ENCODE measurements at regions not wholly inside any gene's neighbourhood (a gene's known extent, or its start where the extent isn't known, plus 50 kb on each side); places are given as distances from the start of the nearest gene placed in this dataset.

GRCh38 chr18:55844382-55844781 is 256.4 kb upstream of the TCF4 start:
- 67% methylated on average over 1 of the region's 4 CpGs for WGBS (ENCODE audit: insufficient coverage)
- Mint-ChIP-seq H3K36me3 (no peaks in the 10 kb centered on the region), H3K9me3 (peaks cover 0 to 20% (median 6%) of the 10 kb centered on the region in 3 donors), H3K27ac (no peak overlapping the region), H3K27me3 (no peaks in the 10 kb centered on the region), H3K4me1 (no peaks in the 10 kb centered on the region), H3K4me3 (no peak overlapping the region)
- Histone ChIP-seq H3K27me3 (replicated peaks in 1 of 2; ENCODE audit: control insufficient read depth in 2 of 2, extremely low read depth in 1 of 2, insufficient read depth in 2 of 2, low read length in 1 of 2) (no peaks in the 10 kb centered on the region), H3K4me1 (ENCODE audit: control insufficient read depth in 1 of 2, extremely low read depth in 1 of 2, insufficient read depth in 2 of 2, low read length in 2 of 2) (no peaks in the 10 kb centered on the region), H3K9me3 (no peaks in the 10 kb centered on the region), H3K27ac (ENCODE audit: low read length) (no peak overlapping the region), H3K4me3 (ENCODE audit: control insufficient read depth in 1 of 2, extremely low read depth in 1 of 2, low read length in 1 of 2) (no peak overlapping the region), H3K36me3 (ENCODE audit: control insufficient read depth in 2 of 2, extremely low read depth in 1 of 2, insufficient read depth in 1 of 2, low read length in 1 of 2) (no peaks in the 10 kb centered on the region)
- ATAC-seq (replicated peaks in 1 of 4) (no peak), DNase-seq (no peak)
- CTCF ChIA-PET, result no interaction called here
- POLR2A ChIA-PET, result no interaction called here

GRCh38 chr18:55841314-55841713 is 253.3 kb upstream of the TCF4 start:
- Mint-ChIP-seq H3K4me1 (no peaks in the 10 kb centered on the region), H3K27ac (no peak overlapping the region), H3K36me3 (no peaks in the 10 kb centered on the region), H3K27me3 (no peaks in the 10 kb centered on the region), H3K9me3 (peaks cover 3 to 19% (median 5%) of the 10 kb centered on the region in 3 donors), H3K4me3 (no peak overlapping the region)
- DNase-seq, result no peak
- Histone ChIP-seq H3K4me3 (ENCODE audit: control insufficient read depth in 1 of 2, extremely low read depth in 1 of 2, low read length in 1 of 2) (no peak overlapping the region), H3K27me3 (replicated peaks in 1 of 2; ENCODE audit: control insufficient read depth in 2 of 2, extremely low read depth in 1 of 2, insufficient read depth in 2 of 2, low read length in 1 of 2) (no peaks in the 10 kb centered on the region), H3K4me1 (ENCODE audit: control insufficient read depth in 1 of 2, extremely low read depth in 1 of 2, insufficient read depth in 2 of 2, low read length in 2 of 2) (no peaks in the 10 kb centered on the region), H3K36me3 (ENCODE audit: control insufficient read depth in 2 of 2, extremely low read depth in 1 of 2, insufficient read depth in 1 of 2, low read length in 1 of 2) (no peaks in the 10 kb centered on the region), H3K27ac (ENCODE audit: low read length) (no peak overlapping the region), H3K9me3 (no peaks in the 10 kb centered on the region)
- CTCF ChIA-PET, result no interaction called here
- no CpG with 5 or more reads among the region's 2 CpGs for WGBS (ENCODE audit: insufficient coverage)
- no peak for ATAC-seq (replicated peaks in 1 of 4)
- POLR2A ChIA-PET, result no interaction called here

GRCh38 chr18:55840601-55841170 is 252.7 kb upstream of the TCF4 start:
- Mint-ChIP-seq H3K27me3 (no peaks in the 10 kb centered on the region), H3K4me1 (no peaks in the 10 kb centered on the region), H3K4me3 (no peak overlapping the region), H3K36me3 (no peaks in the 10 kb centered on the region), H3K27ac (no peak overlapping the region), H3K9me3 (peaks cover 3 to 19% (median 5%) of the 10 kb centered on the region in 3 donors)
- no peaks in the 10 kb centered on the region for H3K36me3 ChIP-seq (ENCODE audit: control insufficient read depth in 2 of 2, extremely low read depth in 1 of 2, insufficient read depth in 1 of 2, low read length in 1 of 2)
- 90% methylated on average over 22 of the region's 30 CpGs for WGBS (ENCODE audit: insufficient coverage)
- H3K27ac ChIP-seq (ENCODE audit: low read length), result no peak overlapping the region
- H3K27me3 ChIP-seq (replicated peaks in 1 of 2; ENCODE audit: control insufficient read depth in 2 of 2, extremely low read depth in 1 of 2, insufficient read depth in 2 of 2, low read length in 1 of 2), result no peaks in the 10 kb centered on the region
- ChIA-PET CTCF (no interaction called here), POLR2A (no interaction called here)
- ATAC-seq (replicated peaks in 1 of 4) (no peak), DNase-seq (no peak)
- no peak overlapping the region for H3K4me3 ChIP-seq (ENCODE audit: control insufficient read depth in 1 of 2, extremely low read depth in 1 of 2, low read length in 1 of 2)
- no peaks in the 10 kb centered on the region for H3K9me3 ChIP-seq
- H3K4me1 ChIP-seq (ENCODE audit: control insufficient read depth in 1 of 2, extremely low read depth in 1 of 2, insufficient read depth in 2 of 2, low read length in 2 of 2), result no peaks in the 10 kb centered on the region

- Mint-ChIP-seq H3K36me3 (no peaks in the 10 kb centered on the region), H3K27me3 (no peaks in the 10 kb centered on the region), H3K27ac (no peak overlapping the region), H3K4me3 (no peak overlapping the region), H3K9me3 (peaks cover 5 to 19% (median 9%) of the 10 kb centered on the region in 3 donors), H3K4me1 (no peaks in the 10 kb centered on the region)
- H3K27ac ChIP-seq (ENCODE audit: low read length), result no peak overlapping the region
- no peak for ATAC-seq (replicated peaks in 1 of 4)
- no peak for DNase-seq
- ChIA-PET CTCF (no interaction called here), POLR2A (no interaction called here)
- no peaks in the 10 kb centered on the region for H3K27me3 ChIP-seq (replicated peaks in 1 of 2; ENCODE audit: control insufficient read depth in 2 of 2, extremely low read depth in 1 of 2, insufficient read depth in 2 of 2, low read length in 1 of 2)
- no peaks in the 10 kb centered on the region for H3K4me1 ChIP-seq (ENCODE audit: control insufficient read depth in 1 of 2, extremely low read depth in 1 of 2, insufficient read depth in 2 of 2, low read length in 2 of 2)
- H3K36me3 ChIP-seq (ENCODE audit: control insufficient read depth in 2 of 2, extremely low read depth in 1 of 2, insufficient read depth in 1 of 2, low read length in 1 of 2), result no peaks in the 10 kb centered on the region
- H3K4me3 ChIP-seq (ENCODE audit: control insufficient read depth in 1 of 2, extremely low read depth in 1 of 2, low read length in 1 of 2), result no peak overlapping the region
- no peaks in the 10 kb centered on the region for H3K9me3 ChIP-seq
Measured at GRCh38 chr18:55839343-55839742, 251.4 kb upstream of the TCF4 start.

DNA sequence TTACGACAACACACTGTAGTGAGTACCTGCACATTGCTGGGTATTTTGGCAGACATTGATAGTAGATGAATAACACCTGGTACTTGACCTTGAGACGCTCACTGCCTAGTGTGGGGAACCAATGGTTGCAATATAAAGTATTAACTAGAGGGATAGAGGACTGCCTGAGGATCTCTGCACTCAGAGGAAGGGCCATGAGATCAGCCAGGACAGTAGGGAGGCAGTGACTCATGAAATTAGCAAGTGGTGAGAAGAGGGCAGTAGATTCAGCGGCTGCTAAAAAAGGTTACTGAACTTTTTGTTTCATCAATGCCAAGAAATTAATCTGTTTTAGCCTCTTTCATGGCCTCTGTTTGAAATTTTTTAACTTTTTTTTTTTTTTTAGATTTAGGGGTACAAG is 250.8 kb upstream of the TCF4 start:
- Mint-ChIP-seq H3K36me3 (no peaks in the 10 kb centered on the region), H3K27me3 (no peaks in the 10 kb centered on the region), H3K27ac (no peak overlapping the region), H3K4me3 (no peak overlapping the region), H3K9me3 (peaks cover 8 to 19% (median 9%) of the 10 kb centered on the region in 3 donors), H3K4me1 (no peaks in the 10 kb centered on the region)
- H3K4me1 ChIP-seq (ENCODE audit: control insufficient read depth in 1 of 2, extremely low read depth in 1 of 2, insufficient read depth in 2 of 2, low read length in 2 of 2), result no peaks in the 10 kb centered on the region
- 100% methylated on average over 1 of the region's 3 CpGs for WGBS (ENCODE audit: insufficient coverage)
- POLR2A ChIA-PET, result no interaction called here
- no peaks in the 10 kb centered on the region for H3K9me3 ChIP-seq
- H3K36me3 ChIP-seq (ENCODE audit: control insufficient read depth in 2 of 2, extremely low read depth in 1 of 2, insufficient read depth in 1 of 2, low read length in 1 of 2), result no peaks in the 10 kb centered on the region
- CTCF ChIA-PET, result no interaction called here
- no peak overlapping the region for H3K4me3 ChIP-seq (ENCODE audit: control insufficient read depth in 1 of 2, extremely low read depth in 1 of 2, low read length in 1 of 2)
- ATAC-seq (replicated peaks in 1 of 4) (no peak), DNase-seq (no peak)
- no peaks in the 10 kb centered on the region for H3K27me3 ChIP-seq (replicated peaks in 1 of 2; ENCODE audit: control insufficient read depth in 2 of 2, extremely low read depth in 1 of 2, insufficient read depth in 2 of 2, low read length in 1 of 2)
- H3K27ac ChIP-seq (ENCODE audit: low read length), result no peak overlapping the region

- ChIA-PET POLR2A (no interaction called here), CTCF (no interaction called here)
- H3K36me3 ChIP-seq (ENCODE audit: control insufficient read depth in 2 of 2, extremely low read depth in 1 of 2, insufficient read depth in 1 of 2, low read length in 1 of 2), result no peaks in the 10 kb centered on the region
- no peak for ATAC-seq (replicated peaks in 1 of 4)
- no peaks in the 10 kb centered on the region for H3K4me1 ChIP-seq (ENCODE audit: control insufficient read depth in 1 of 2, extremely low read depth in 1 of 2, insufficient read depth in 2 of 2, low read length in 2 of 2)
- H3K4me3 ChIP-seq (ENCODE audit: control insufficient read depth in 1 of 2, extremely low read depth in 1 of 2, low read length in 1 of 2), result no peak overlapping the region
- WGBS (ENCODE audit: insufficient coverage), result 66% methylated on average over 2 of the region's 6 CpGs
- Mint-ChIP-seq H3K36me3 (no peaks in the 10 kb centered on the region), H3K27ac (no peak overlapping the region), H3K9me3 (peaks cover 9 to 19% (median 13%) of the 10 kb centered on the region in 3 donors), H3K27me3 (no peaks in the 10 kb centered on the region), H3K4me3 (no peak overlapping the region), H3K4me1 (no peaks in the 10 kb centered on the region)
- DNase-seq, result no peak
- no peaks in the 10 kb centered on the region for H3K27me3 ChIP-seq (replicated peaks in 1 of 2; ENCODE audit: control insufficient read depth in 2 of 2, extremely low read depth in 1 of 2, insufficient read depth in 2 of 2, low read length in 1 of 2)
- H3K9me3 ChIP-seq, result no peaks in the 10 kb centered on the region
- H3K27ac ChIP-seq (ENCODE audit: low read length), result no peak overlapping the region
Measured at GRCh38 chr18:55838319-55838718, 250.3 kb upstream of the TCF4 start.

DNA sequence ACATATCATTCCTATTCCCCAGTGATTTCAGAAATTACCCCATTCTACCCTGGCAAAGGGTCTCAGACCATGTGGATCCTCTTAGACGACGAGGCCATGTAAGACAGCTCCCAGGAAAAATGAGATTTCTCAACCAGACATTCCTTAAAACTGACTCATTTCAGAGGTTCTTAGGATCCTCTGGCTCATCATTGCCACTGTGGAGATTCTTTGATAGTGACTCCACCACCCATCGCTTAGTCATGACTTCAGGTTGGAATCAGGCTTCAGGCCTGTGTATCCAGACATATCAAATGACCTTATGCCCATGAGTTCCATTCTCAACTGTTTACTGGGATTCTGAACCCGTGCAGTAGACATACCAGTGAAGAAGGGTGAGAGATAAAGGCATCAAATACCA is 245.6 kb upstream of the TCF4 start:
- Mint-ChIP-seq H3K36me3 (no peaks in the 10 kb centered on the region), H3K27ac (no peak overlapping the region), H3K4me3 (no peak overlapping the region), H3K9me3 (peaks cover 4 to 14% (median 7%) of the 10 kb centered on the region in 3 donors), H3K4me1 (no peaks in the 10 kb centered on the region), H3K27me3 (no peaks in the 10 kb centered on the region)
- WGBS (ENCODE audit: insufficient coverage), result 92% methylated on average over 2 of the region's 4 CpGs
- Histone ChIP-seq H3K27ac (ENCODE audit: low read length) (no peak overlapping the region), H3K36me3 (ENCODE audit: control insufficient read depth in 2 of 2, extremely low read depth in 1 of 2, insufficient read depth in 1 of 2, low read length in 1 of 2) (no peaks in the 10 kb centered on the region), H3K4me3 (ENCODE audit: control insufficient read depth in 1 of 2, extremely low read depth in 1 of 2, low read length in 1 of 2) (no peak overlapping the region), H3K27me3 (replicated peaks in 1 of 2; ENCODE audit: control insufficient read depth in 2 of 2, extremely low read depth in 1 of 2, insufficient read depth in 2 of 2, low read length in 1 of 2) (no peaks in the 10 kb centered on the region), H3K9me3 (no peaks in the 10 kb centered on the region), H3K4me1 (ENCODE audit: control insufficient read depth in 1 of 2, extremely low read depth in 1 of 2, insufficient read depth in 2 of 2, low read length in 2 of 2) (no peaks in the 10 kb centered on the region)
- CTCF ChIA-PET, result no interaction called here
- POLR2A ChIA-PET, result no interaction called here
- DNase-seq (no peak), ATAC-seq (replicated peaks in 1 of 4) (no peak)
